Fibroblast of the aortic adventitia (primary cell): ENCODE measurements at regions not wholly inside any gene's neighbourhood (a gene's known extent, or its start where the extent isn't known, plus 50 kb on each side); places are given as distances from the start of the nearest gene placed in this dataset.

Experiments
- DNase-seq: peaks from one replicate; pipeline ENCODE4 v3.0.0-alpha.2; 2010; ENCODE audit warnings: low read depth
- H3K4me3 ChIP-seq: 2 replicates; pipeline ENCODE4 v1.5.1; 2011; ENCODE audit warnings: low read depth, mild to moderate bottlenecking, control low read depth, low read length, moderate library complexity
- TF ChIP-seq, protein P1 (sequence below): IDR thresholded peaks from 2 replicates; pipeline ENCODE4 v1.5.1; 2011; ENCODE audit warnings: mild to moderate bottlenecking, low read length, control low read depth, inconsistent platforms; ENCODE audit not compliant: insufficient read depth

DNA sequence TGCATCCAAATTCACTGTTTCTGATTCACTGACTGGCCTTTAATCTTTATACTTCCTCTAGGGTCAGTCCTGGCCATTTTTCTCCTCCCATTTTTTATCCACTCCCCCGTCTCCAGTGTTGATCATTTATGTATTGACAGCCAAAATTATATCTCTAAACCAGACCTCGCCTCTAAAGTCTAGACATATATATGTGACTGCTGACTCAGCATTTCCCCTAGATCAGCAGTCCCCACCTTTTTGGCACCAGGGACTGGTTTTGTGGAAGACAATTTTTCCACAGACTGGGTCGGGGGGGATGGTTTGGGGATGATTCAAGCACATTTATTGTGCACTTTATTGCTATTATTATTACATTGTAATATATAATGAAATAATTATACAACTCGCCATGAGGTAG lies 88.3 kb upstream of the DAAM1 start:
- no peak overlapping the region for H3K4me3 ChIP-seq
- TF ChIP-seq, protein P1, sequence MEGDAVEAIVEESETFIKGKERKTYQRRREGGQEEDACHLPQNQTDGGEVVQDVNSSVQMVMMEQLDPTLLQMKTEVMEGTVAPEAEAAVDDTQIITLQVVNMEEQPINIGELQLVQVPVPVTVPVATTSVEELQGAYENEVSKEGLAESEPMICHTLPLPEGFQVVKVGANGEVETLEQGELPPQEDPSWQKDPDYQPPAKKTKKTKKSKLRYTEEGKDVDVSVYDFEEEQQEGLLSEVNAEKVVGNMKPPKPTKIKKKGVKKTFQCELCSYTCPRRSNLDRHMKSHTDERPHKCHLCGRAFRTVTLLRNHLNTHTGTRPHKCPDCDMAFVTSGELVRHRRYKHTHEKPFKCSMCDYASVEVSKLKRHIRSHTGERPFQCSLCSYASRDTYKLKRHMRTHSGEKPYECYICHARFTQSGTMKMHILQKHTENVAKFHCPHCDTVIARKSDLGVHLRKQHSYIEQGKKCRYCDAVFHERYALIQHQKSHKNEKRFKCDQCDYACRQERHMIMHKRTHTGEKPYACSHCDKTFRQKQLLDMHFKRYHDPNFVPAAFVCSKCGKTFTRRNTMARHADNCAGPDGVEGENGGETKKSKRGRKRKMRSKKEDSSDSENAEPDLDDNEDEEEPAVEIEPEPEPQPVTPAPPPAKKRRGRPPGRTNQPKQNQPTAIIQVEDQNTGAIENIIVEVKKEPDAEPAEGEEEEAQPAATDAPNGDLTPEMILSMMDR = no peak
- DNase-seq = no peak

DNA sequence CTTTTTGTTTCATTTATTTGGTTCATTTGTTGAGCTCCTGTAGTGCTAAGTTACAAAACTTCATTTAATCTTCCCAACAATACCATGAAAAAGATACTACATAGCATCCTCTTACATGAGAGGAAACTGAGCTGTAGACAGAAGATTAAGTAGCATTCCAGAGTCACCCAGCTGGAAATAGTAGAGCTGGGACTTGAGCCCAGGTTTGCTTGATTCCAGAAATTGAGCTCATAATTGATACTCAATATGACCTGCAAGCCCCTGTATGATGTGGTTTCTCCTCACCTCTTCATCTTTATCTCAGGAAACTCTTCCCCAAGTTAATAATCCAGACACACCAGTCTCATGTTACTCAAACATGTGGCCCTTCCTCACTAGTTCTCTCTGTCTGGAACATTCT lies 87.0 kb upstream of the DAAM1 start:
- DNase-seq = peak; percentile 75
- TF ChIP-seq, protein P1 = no peak
- no peak overlapping the region for H3K4me3 ChIP-seq

DNA sequence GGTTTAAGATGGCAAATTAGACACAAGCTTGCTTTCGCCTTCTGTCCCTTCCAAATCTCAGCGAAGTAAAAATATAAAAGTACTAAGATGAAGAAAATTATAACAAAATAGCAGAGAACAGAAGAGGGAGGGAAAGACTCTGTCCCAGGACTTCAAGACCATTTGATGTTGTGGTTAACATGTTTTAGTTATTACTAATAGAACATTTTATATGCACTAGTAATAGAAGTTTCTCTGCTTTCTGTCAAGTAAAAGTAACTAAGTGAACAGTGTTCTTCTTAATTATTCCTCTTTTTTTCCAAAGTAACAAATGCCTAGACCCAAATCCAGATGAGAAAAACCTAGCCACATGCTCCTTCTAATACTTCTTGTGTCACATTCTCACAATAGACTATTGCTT lies 85.1 kb upstream of the DAAM1 start:
- H3K4me3 ChIP-seq = no peak overlapping the region
- DNase-seq = peak; percentile 59
- TF ChIP-seq, protein P1 = no peak

DNA sequence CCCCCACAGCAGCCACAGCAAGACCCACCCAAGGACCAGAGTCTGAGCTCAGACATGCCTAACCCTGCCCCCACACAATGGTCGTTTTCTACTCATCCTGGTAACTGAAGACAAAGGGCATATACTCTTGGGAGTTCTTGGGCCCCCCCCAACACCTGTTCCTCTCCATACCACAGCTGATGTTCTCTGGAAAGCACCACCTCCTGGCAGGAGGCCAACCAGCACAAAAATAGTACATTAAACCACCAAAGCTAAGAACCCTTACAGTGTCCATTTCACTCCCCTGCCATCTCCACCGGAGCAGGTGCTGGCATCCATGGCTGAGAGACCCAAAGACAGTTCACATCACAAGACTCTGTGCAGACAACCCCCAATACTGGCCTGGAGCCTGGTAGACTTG lies 80.6 kb upstream of the DAAM1 start:
- TF ChIP-seq, protein P1 = no peak
- no peak for DNase-seq
- H3K4me3 ChIP-seq = no peak overlapping the region

DNA sequence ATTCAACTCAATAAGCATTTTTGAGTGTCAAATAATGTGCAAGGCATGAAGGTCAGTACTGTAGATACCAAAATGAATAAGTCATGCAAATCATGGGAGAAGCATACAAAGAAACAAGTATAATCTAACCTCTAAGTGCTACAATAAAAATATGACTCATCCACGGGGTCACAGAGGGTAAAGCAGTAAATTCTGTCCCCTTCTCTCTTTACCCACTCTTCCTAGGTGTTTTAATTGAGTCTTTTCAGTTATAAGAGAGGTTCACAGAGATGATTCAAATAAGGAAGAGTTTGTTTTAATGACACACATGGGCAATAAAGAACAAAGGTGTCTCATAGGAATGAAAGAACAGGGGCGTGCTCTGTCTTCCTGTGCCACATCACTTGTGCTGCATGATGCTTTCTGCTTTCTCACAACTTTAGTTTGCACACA lies 71.5 kb upstream of the DAAM1 start:
- no peak for DNase-seq
- H3K4me3 ChIP-seq = no peak overlapping the region
- TF ChIP-seq, protein P1 = no peak

DNA sequence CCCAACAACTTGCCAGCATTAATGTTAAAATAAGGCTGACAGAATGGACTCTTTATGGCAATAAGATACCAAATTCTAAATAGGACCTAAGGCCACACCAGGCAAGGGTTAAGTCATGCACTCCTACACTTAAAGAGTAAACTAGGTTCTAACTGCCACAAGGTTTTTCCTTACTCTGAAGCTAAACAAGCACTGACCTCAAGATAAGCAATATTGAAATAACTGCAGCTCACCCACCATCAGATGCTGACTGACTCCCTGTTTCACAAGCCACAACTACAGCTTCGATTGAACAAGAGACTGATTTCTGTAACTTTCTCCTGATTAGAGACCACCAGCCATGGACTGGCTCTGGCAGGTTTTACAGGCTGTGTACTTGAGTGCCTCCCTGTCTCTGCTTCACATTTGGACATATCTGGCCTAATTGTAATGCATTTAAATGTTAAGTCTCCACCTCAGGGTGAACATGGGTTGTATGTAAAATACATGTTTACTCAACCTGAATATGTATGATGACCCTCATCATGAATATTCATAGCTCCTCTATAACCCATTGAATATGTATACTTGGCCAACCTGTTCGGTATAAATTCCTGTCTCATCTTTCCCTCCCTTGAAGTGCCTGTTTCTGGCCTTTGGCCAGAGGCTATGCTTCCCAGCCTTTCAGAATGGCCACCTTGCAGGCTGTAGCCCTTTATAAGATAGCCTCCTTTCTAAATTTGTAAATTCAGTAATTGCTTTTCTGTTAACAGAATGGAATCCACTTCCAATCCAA lies 70.5 kb upstream of the DAAM1 start:
- TF ChIP-seq, protein P1 = no peak
- H3K4me3 ChIP-seq = no peak overlapping the region
- no peak for DNase-seq

DNA sequence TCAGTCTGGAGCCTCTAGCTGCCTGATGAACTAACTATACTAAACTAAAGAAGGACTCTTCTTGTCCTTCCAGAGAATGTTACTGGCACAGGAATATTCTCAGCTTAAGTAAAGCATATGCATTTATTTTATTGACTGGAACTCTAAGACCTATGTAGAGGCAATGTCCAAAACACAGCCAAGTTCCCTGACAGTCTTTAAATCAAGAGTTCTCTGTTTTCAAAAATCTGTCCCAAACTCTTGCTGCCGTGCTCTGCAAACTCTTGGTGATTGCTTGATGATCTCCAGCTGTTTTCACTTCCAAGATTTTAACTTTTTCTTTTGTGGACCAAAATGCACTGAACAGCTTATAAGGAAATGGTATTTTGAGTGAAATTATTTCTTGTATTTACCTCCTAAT lies 67.5 kb upstream of the DAAM1 start:
- no peak overlapping the region for H3K4me3 ChIP-seq
- DNase-seq = peak; percentile 10
- TF ChIP-seq, protein P1 = no peak
